GM19025 (cell line): ENCODE measurements at regions not wholly inside any gene's neighbourhood (a gene's known extent, or its start where the extent isn't known, plus 50 kb on each side); places are given as distances from the start of the nearest gene placed in this dataset.

Experiments
- ATAC-seq: cut with Tn5 transposase; IDR thresholded peaks from one replicate; pipeline ENCODE4 v1.9.1; 2021; ENCODE audit warnings: mild to moderate bottlenecking, low read depth, moderate library complexity; ENCODE audit not compliant: unreplicated experiment

DNA sequence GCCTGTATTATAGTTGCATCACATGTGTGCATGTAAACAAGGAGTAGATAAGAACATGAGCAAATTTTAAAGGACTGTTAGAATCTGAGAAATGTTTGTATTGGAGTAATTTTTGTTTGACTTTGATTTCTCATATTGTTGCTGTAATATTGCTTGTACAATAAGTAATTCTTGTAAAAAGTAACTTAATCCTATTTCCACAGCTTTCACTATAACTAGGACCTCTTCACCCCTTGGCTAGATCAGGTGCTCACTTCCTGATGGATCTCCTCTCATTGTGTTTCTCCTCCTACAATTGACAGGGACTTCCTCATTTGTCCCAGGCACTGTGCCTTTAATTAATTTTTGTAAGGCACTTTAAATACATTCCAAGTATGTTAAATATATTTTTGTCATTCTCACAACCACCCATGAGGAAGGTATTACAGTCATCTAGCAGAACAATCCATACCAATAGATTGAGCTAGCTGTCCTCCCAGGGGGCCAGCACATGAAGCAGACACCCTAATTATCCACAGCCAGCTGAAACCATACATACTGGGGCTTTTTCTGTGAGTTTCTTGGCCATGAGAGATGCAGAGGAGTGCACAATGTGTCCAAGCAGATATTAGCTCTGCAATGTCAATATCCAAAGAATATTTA is 359.5 kb upstream of the ACVR2A start:
- ATAC-seq = no peak

DNA sequence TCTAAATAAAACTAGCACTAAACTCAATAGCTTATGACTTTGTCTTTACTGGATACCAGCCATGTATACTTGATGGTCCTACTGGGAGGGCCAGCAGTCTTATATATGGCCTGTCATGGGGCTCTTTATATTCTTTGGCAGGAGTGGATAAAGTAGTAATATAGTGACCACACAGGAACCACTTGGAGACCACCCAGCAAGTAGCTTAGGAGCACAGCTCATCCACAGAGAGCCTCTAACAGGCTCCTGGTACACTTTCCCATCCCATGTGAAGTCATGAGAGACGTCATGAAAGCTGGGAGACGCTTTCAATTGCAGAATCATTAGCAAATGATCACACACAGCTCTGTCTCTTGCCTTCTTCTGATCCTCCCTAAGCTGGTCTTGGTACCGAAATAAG is 360.9 kb upstream of the ACVR2A start:
- no peak for ATAC-seq

DNA sequence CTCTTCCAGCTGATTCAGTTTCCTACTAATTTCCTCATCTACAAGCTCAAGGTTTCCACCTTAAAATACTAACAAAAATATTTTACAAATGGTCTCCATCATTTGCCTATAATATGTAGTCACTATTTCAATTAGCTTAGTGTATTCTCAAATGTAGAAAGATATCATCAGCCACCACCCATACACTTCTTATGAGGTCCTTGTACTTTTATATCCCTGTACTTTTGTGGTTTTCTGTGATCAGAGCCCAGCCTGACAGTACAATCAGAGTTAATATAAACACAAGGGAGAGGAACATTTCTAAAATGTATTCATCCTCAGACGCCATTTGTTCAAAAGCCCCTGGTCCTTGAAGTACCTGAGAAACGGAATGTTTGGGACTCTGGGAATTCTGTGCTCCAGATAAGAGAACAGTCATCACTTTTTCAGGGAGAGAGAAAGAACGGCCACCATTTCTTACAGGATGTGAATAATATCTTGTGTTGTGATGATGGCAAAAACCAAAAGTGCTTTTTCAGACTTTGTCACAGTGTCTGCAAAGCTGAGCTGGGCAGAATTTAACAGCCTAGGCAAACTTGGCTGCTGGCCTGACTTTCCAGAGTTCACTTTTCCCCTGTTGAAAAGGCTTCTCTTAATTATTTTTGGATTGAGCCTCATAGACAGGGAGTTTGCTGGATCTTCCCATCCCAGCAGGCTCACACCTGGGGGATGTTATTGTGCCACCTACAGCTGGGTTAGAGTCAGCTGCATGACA is 361.7 kb upstream of the ACVR2A start:
- no peak for ATAC-seq

DNA sequence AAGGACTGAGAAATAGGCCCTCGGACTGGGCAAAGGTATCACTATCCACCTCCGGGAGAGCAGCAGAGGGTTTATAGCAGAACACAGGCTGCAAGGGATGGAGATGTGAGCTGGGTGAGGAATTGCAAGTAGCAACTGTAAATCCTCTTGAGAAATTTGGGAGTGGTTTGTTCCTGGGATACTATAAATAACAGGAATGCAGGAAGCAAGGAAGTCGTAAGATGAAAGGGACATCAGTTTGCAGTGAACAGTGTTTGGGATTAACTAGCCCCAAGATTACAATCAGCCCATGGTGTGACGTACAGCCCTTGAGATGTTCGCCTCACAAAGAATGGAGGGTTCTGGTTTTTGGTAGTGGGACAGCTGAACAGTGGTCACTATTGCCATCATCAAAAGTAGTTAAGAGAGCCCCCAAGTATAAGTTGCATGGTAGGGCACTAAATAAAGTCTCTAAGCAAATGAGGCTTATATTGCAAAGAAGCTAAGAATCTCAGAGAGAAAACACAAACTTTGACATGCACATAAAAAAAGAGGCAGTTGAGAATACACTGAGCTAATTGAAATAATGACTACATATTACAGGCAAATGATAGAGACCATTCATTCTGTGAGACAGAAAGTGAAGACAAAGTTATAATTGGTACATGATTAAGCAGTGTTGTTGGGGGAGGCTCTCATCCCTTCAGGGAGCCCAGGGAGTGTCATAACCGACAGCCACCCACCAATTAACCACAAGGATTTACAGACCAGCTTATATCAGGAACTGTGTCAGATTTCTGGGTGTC is 362.5 kb upstream of the ACVR2A start:
- no peak for ATAC-seq

DNA sequence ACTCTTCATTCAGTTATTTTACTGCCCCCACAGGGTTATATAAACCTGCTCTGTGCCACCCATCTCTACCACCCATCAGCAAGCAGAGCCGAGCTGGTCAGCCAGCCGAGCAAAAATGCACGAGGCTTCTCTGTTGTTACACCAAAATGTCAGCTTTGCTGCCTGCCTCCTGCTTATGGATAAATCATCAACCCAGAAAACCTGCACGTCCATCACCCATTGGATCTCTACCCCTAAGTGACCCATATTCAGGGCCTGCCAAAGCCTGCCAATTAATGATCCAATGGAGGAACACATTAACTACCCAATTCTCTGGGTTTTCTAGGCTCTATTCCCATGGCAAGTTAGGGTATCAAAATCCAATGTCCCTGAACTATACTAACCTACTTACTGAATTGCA is 365.5 kb upstream of the ACVR2A start:
- ATAC-seq = no peak

DNA sequence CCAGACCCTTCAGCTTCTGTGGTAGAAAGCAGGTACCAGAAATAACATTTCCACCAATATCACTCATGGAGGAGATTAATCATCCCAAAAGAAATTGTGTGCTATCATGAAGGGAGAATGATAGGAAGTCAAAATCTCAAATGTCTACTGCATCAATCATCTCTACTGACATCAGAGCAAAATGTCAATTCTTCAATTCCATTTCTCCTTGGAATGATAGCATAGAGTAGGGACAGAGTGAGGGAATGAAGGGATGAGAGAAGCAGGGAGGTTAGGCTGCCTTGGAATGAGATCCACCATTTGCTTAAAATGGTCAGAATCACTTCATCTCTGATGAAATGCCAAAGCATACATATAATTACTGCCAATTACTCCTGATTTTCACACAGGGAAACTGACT is 371.8 kb upstream of the ACVR2A start:
- ATAC-seq = no peak

DNA sequence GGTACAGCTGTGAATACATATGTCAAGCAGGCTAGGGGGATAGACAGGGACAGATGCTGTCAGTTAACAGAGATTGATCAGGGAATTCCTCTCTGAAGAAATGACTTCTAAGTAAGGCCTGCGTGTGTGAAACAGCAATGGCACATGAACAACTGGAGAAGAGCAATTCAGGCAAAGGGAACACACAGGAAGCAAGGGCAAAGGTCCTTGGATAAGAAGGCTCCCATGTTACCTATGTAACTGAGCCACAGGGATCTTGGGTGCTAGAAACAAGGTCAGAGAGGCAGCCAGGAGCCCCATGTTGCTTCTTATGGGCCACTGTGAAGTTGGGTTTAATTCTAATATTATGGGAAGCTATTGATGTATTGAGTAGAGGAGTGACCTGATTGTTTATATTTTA is 373.7 kb upstream of the ACVR2A start:
- ATAC-seq = no peak

DNA sequence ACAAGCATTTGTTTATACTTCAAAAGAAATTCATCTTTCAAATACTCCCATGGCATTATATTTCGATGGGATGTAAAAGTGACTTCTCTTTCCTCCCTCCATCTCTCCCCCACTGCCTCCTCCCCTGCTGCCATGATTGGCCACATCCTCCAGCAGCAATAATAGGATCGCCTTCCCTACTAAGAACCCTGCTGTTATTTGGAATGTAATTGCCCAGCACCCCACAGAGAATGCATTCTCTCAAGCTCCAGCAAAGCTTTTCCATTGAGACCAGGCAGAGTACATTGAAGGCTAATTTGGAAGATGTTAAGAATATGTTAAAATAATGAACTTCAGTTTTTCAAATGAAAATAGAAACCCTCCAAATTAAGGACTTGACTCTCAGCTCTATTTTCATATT is 375.4 kb upstream of the ACVR2A start:
- no peak for ATAC-seq

DNA sequence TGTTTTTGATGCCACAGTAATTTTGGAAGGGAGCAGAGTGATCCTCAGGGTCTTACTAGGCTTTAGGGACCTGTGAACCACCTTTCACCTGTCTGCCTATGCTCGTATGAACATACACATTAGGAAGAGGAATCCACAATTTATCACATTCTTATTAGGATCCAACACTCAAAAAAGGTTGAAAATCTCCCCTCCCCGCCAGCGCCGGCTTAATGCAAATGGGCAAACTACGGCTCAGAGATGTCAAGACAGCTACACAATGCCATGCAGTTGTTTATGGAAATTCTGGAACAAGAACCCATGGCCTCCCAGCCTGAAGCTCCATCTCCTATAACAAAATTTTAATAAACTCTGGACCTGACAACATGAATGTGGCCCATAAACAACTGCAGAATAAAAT is 375.9 kb upstream of the ACVR2A start:
- no peak for ATAC-seq

DNA sequence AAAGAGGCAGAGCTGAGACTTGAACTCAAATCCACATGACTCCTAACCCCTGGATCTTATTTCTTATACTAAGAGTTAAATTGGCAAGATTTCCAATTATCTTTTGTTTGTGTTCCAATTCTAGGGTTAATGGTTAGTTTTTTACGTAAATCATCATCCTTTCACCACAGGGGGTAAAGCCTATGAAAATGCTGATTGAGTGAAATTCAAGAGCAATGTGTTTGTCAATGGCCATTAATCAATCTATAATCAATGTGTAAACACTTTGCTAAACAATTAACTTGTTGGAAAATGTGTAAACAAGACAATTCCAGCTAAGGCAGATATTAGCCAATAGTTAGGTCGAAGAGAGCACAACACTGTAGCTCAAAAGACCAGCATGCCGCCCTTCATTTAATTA is 376.5 kb upstream of the ACVR2A start:
- ATAC-seq = no peak

DNA sequence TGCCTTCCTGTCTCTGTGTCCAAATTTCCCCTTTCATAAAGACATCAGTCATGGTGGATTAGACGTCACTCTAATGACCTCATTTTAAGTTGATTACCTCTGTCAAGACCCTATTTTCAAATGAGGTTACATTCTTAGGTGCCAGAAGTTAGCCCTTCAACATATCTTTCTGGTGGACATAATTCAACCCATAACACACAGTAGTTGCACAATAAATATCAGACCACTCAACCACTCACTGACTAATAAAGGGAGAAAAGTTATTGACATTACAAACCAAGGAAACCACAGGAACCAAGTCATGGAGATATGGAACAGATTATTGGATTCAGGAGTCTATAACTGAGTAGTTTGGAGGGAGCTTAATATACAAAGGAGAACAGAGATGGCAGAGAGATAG is 377.4 kb upstream of the ACVR2A start:
- ATAC-seq = no peak

DNA sequence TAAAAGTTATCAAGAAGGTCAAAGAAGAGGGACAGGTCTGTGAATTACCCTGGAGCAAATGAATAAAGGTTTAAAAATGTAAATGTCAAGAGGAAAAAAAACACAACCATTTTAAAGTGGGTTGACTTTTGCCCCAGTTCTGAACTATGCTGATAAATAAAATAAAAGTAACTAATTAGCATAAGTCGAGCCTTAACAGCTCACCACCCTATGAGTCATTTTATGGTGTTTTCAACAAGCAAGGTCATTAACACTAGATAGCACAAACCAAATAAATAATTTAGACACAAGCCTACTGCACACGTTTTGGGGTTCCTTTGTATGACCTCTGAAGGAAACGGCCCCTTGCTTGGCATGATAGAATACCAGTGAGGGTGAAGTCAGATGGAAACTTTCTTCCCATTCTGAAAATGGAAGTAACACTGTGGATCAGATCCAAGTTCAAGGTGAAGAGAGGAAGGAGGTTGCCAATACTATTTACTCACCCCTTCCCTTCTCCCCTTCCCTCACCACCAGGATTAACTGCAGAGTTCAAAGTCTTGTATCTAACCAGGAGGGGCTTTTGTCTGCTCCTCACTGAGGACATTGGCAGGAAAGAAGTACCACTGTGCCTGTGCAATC is 380.0 kb upstream of the ACVR2A start:
- no peak for ATAC-seq

DNA sequence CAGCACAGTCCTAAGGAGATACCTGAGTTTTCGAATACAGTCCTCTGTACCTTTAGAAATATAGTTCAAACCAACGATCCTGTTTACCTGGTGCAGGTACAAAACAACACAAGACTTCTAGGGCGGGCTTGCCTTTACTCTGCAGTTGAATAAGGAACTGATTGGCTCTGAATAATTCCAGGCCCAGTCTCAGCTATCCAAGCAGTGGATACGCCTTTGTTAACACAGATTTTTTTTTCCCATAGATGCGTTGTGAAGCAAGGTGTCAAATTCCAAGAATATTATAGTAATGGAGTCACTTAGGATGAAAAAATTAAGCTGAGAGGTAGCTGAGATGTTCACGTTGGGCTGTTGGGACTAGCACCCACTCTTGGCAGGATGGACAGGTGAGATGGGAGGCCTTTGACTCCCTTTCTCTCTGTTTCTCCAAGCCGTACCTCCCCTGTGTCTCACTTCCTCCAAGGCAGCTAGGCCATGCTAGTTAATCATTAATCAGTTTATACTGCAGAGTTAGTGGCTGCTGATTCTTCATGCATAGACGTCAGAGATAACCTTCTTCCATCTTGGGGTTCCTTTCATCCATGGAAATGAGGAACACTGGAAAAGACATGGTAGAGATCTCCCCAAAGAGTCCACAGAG is 380.8 kb upstream of the ACVR2A start:
- peak; percentile 92 for ATAC-seq

DNA sequence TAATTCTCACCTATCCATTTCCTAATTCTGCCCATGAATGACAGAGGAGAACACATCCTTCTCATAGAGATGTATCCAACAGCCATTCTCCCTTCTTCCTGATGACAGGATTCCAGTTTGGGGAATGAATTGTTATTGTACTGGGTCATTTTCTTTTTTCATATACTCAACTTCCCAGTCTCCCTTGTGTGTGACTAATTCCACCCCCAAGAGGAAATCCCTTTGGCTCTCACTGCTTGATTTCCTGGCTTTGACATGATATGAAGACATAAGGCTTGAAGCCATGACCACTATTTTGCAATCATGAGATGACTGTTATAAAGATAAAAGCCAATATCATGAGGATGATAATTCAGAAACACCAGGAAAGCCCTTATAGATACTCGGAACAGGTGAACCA is 384.7 kb upstream of the ACVR2A start:
- ATAC-seq = no peak

DNA sequence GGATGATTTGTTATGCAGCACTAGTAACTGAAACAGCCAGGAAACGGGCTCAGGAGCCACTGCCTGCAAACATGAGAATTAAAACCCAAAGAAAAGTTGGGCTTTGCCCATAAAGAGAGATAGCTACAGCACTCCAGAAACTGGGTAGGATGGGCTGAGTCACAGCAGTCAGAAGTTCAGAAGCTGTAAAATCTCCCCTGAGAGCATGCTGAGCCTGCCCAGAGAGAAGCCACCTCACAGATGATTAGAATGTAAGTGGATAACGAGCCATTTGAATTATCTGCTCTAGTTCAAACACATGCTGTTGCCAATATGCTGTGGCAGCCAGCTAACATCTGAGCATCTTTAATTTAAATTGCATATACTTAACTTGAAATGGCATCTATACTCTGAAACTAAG is 388.1 kb upstream of the ACVR2A start:
- no peak for ATAC-seq

DNA sequence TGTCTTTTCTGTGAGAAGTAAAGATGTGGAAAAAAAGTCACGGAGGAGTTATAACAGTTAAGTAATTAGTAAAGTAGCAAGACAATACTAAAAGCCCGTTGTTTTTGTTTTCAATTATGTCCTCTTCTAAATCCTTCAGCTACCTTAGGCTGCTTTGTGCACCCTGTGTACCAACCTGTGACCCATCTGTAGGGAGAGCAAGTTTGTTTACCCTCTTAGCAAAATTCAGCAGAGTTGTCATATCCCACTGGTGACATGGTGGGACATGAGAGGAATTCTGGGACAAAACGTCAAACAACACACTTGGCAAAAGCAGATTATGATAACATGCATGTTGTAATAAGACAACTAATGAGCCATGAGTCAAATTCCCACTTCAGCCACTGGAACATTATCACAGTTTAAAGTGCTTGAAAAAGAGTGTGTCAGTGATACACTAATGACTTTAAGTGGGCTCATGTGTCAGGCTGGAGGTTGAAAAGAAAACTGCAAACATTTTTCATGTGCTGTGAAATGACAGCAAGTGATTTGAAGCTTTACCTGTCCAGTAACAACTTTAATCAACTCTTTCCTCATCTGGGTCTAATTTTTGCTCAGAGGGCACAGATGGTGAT is 392.8 kb upstream of the ACVR2A start:
- ATAC-seq = no peak

DNA sequence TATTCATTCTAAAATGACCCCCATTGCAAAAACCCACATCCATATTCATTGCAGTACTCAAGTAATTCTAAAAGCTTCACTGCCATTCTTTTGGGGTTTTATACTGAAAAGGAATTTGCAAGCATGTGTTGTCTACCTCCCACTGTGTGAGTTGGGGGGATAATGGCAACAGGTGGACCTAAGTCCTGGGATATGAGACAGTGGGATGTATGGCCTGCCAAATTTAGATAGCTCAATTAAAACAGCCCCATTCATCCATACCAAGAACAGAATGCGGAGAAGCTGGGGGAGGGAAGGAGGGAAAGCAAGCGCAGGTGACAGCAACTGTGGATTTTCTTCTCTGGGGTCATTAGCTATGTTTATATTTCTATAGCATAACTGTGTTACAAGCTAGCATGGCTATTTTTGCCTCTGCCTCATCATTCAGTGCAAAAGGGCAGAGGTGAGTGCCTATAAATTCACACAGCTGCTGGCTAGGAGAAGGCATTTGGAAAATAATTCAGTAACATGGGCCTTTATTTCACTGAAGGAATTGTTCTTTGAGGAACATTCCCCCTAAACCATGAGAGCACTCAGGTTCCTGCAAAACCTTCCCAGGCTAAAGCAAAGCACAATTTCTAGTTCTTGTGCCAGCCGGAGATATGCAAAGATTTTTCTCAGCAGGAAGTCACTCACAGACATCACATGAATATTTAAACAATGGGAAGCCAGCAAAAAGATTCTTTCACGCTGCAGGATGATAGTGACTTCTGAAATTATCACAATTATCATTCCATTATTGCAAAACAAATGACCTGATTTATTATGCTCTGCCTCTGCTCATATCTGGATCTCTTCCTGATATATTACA is 393.9 kb upstream of the ACVR2A start:
- ATAC-seq = no peak

DNA sequence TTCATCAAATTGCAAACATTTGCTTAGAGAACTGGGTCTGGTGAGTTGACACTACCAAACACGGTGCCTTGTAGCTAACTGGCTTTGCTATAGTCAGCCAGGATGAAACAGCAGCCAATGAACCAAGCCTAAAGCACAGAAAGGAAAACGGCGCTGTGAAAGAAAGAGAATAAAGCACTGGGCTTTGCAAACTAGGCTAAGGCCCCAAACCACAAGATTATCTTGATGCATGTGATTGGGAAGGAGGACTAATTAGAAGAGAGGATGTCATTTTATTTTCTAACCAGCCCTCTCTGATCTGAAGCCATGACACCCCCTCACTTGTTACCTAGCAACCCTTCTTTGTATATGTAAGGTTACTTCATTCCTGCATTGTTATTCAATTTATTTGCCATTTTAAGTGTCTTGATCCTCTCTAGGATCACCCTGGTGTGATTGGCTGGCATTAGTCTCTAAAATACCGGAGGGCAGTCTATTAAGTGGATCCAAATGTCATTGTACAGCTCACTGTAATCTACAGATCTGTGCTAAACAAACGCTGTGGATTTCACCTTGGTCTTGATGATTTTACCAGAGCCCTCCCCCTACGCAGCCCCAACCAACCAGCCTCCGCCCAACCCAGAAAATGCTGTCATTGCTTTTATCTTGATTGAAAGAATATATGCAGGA is 395.4 kb upstream of the ACVR2A start:
- no peak for ATAC-seq

DNA sequence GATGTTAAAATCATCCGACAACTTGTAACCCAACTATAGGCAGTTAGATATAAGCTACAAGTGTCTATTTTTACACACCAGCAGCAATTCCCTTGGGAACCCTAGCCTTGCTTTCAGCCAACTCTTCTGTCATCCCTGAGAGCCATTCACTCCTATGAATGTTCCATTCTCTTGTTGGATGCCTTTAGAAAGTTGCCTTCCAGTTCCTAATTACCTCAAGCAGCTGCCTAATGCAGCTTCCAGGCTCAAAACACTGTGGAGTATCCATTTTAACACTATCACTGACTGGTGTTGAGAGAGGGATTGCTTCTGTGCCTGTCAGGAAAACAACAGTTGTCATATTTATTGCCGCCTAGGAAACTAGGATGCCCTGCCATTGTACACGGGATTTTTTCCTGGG is 402.0 kb upstream of the ACVR2A start:
- ATAC-seq = no peak
